GM12891 (cell line): ENCODE measurements at regions not wholly inside any gene's neighbourhood (a gene's known extent, or its start where the extent isn't known, plus 50 kb on each side); places are given as distances from the start of the nearest gene placed in this dataset.

Experiments
- POLR2A ChIP-seq: IDR thresholded peaks from 2 replicates; pipeline ENCODE4 v1.6.1; 2011; ENCODE audit warnings: low read depth, low read length, control low read depth
- POLR2AphosphoS5 ChIP-seq: IDR thresholded peaks from 2 replicates; pipeline ENCODE4 v1.6.1; 2011; ENCODE audit warnings: low read depth, low read length, control low read depth

DNA sequence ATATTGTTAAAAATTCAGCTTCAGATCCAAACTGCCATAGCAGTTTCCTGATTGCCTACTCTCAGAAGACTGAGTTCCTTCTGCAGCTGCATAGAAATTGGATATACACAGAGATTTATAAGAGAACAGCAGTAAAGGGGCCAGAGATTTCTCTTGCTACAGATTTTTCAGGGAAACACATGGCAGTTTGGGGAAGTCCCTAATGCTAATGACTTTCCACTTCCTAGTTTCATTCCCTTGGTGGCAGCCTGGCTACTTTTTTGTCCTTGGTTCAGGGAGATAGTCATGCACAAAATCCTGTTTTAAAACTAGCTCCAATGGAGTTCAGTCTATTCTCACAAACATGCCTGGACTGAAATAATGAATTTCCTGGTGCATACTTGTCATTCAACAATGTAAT is 125.3 kb upstream of the PLCB4 start:
- no peak for TF ChIP-seq POLR2AphosphoS5
- TF ChIP-seq POLR2A: no peak
